ENCODE measurements at regions not wholly inside any gene's neighbourhood (a gene's known extent, or its start where the extent isn't known, plus 50 kb on each side); places are given as distances from the start of the nearest gene placed in this dataset.

GRCh38 chr9:105065098-105066088, 137.4 kb upstream of the ABCA1 start:
- DNase-seq = no peak

- no peak for DNase-seq
These were observed 138.4 kb upstream of the ABCA1 start for GRCh38 chr9:105066275-105066865.

- peak; percentile 78 for DNase-seq
These were observed 140.1 kb upstream of the ABCA1 start for GRCh38 chr9:105067895-105068580.

- no peak for DNase-seq
These were observed 141.3 kb upstream of the ABCA1 start for GRCh38 chr9:105069285-105069684.

GRCh38 chr9:105069696-105070095, 141.7 kb upstream of the ABCA1 start:
- DNase-seq = peak; percentile 37

- DNase-seq = peak; percentile 30
These were observed 142.2 kb upstream of the ABCA1 start for GRCh38 chr9:105070176-105070575.

GRCh38 chr9:105072476-105072875, 144.5 kb upstream of the ABCA1 start:
- no peak for DNase-seq

- peak; percentile 31 for DNase-seq
These were observed 145.2 kb upstream of the ABCA1 start for GRCh38 chr9:105073147-105073546.

GRCh38 chr9:105074491-105074890, 146.5 kb upstream of the ABCA1 start:
- no peak for DNase-seq

GRCh38 chr9:105076729-105077128, 148.8 kb upstream of the ABCA1 start:
- no peak for DNase-seq

- no peak for DNase-seq
These were observed 151.5 kb upstream of the ABCA1 start for GRCh38 chr9:105079457-105079856.

- DNase-seq = no peak
These were observed 154.9 kb upstream of the ABCA1 start for GRCh38 chr9:105082843-105083242.

GRCh38 chr9:105083256-105083655, 155.3 kb upstream of the ABCA1 start:
- no peak for DNase-seq

GRCh38 chr9:105087910-105088898, 156.2 kb upstream of the SLC44A1 start:
- no peak for DNase-seq

- no peak for DNase-seq
These were observed 154.6 kb upstream of the SLC44A1 start for GRCh38 chr9:105089874-105090273.

- DNase-seq = no peak
These were observed 153.3 kb upstream of the SLC44A1 start for GRCh38 chr9:105091004-105091640.

GRCh38 chr9:105093685-105094084, 150.8 kb upstream of the SLC44A1 start:
- DNase-seq = no peak

GRCh38 chr9:105098370-105098769, 146.1 kb upstream of the SLC44A1 start:
- DNase-seq = no peak

GRCh38 chr9:105103776-105104175, 140.7 kb upstream of the SLC44A1 start:
- DNase-seq = peak; percentile 34

- DNase-seq = no peak
These were observed 130.1 kb upstream of the SLC44A1 start for GRCh38 chr9:105114318-105114717.

GRCh38 chr9:105114964-105115728, 129.3 kb upstream of the SLC44A1 start:
- DNase-seq = peak; percentile 63
